UCSD-AML1 (cell line): ENCODE measurements at regions not wholly inside any gene's neighbourhood (a gene's known extent, or its start where the extent isn't known, plus 50 kb on each side); places are given as distances from the start of the nearest gene placed in this dataset.

Experiments
- DNase-seq: peaks from one replicate; lab custom pipeline; 2025; ENCODE audit not compliant: unreplicated experiment; lab: John Stamatoyannopoulos, UW

DNA sequence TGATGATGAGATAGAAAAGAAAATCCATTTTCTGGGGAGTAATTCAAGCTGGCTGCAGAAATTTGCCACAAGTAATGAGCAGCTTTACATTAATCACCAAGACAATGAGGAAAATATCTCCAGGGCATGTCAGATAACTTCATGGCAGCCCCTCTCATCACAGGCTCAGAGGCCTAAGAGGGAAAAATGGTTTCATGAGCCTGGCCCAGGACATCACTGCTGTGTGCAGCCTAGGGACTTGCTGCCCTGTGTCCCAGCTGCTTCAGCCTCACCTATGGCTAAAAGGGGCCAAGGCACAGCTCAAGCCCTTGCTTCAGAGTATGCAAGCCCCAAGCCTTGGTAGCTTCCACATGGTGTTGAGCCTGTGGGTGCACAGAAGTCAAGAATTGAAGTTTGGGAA lies 161.7 kb downstream of the OPA1 start:
- DNase-seq = no peak

DNA sequence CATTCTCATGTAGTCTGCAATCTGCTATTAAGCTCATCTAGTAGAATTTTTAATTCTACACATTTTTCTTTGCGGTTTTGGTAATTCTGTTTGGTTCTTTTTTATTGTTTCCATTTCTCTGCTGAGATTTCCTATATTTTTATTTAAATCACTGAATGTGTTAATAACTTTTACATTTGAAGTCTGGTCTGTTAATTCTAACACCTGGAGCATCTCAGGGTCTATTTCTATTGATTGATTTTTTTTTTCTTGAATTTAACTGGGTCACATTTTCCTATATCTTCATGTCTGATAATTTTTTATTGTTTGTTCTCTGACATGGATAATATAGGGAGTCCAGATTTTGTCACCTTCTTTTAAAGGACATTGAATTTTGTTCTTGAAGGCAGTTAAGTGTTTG lies 163.5 kb downstream of the OPA1 start:
- no peak for DNase-seq

DNA sequence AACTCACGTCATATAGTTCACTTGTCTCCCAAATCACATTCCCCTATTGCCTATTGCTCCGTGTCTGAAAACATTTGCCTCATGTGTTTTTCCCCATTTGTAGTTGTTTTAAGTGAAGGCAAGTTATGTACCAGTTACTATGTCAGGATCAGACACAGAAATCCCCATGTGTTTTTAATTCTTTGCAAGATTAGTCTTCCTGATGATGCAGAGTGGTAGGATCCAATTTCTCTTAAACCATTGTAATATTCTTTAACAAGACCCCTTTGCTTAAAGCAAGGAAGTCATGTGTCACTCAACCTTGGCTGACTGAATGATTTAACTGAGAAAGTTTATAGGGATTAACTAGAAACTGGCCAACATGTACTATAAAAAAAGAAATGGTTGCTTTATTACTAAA lies 164.4 kb downstream of the OPA1 start:
- DNase-seq = no peak

DNA sequence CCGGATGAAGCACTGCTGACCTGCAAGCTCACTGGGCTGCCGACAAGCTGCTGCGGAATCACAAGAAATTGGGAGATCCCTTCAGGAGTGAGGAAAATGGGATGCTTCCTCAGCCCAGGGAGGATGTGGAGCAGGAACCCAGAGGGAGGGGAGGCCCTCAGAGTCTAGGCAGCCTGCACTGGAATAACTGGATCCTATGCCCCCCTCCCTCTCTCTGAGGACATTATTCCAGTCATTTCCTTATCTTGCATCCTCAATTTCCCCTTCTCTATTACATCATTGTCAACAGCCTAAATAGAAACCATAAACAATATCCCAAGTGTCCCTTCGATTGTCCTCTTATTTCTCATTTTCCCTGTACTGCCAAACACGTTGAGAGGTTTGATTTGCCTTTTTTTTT lies 169.0 kb downstream of the OPA1 start:
- DNase-seq = no peak

DNA sequence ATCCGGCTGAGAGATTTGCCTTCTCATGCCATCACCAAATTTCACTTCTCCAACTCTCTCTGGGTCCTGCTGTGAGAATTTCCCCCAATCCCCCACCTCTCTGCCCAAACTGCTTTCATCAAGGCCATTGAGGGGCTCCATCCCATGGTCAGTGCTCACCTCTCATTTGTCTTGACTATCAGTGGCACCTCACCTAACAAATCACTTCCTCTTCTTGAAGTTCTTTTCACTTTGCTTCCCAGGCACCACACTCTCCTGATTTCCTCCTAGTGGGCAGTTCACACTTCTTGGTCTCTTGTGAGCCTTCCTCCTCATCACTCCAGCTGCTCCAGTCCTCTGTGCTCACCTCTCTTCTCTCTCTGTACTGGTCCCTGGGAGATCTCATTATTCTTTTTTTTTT lies 169.6 kb downstream of the OPA1 start:
- no peak for DNase-seq

DNA sequence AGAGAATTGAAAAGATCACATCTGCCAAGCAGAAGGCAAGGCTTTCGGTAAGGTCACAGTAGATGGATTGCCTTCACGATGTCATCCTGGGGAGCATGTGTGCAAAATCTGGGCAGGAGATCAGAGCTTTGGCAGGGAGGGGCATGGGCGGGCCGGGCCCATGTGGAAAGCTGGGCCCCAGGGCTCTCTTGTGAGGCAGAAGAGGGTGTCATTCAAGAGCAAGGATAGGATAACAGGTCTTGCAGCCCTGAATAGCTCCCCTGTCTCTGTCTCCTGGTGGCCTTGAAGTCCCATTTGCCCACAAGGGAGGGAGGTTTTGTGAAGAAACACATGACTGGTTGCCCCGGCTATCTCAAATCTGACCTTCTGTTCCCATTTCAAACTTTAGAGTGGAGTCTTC lies 172.0 kb downstream of the OPA1 start:
- no peak for DNase-seq

DNA sequence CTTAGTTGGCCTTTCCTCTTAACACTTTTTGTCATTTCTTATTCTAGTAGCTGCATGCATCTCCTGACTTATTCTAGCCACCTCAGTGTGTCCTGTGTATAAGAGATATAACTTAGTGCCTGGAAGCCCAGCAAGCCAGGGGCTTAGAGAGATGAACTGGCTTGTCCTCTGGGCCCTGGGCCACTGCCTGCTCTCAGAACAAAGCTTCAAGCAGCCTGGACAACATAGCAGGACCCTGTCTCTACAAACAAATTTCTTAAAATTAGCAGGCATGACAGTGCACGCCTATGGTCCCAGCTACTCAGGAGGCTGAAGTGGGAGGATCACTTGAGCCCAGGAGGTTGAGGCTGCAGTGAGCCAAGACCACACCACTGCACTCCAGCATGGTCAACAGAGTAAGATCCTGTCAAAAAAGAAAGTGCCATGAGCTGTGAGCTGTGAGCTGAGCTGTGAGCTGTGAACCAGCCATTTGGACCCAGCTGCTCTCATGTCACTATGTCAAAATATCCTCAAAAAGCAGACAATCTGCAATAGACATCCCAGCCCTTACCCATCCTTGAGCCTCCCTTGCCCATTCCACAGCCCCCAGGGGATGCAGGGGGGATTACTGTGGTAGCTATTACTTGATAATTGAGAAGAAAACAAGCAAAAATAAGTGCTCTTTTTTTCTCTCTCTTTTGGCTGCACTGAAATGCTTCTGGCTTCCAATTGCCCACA lies 174.5 kb downstream of the OPA1 start:
- no peak for DNase-seq

DNA sequence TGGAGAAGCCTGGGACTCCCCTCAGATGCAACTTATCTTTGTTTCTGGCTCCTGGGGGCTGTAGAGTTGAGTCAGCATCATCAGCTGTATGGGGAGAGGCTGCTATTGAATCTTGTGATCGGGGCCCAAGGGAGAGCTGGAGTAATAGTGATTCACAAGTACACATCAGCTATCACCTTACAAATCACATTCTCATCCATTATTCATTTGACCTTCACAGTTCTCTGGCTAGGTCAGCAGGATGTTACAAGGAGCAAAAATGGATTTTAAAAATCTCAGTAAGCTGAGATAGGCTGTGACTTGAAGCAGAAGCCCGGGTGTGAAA lies 175.0 kb downstream of the OPA1 start:
- no peak for DNase-seq

DNA sequence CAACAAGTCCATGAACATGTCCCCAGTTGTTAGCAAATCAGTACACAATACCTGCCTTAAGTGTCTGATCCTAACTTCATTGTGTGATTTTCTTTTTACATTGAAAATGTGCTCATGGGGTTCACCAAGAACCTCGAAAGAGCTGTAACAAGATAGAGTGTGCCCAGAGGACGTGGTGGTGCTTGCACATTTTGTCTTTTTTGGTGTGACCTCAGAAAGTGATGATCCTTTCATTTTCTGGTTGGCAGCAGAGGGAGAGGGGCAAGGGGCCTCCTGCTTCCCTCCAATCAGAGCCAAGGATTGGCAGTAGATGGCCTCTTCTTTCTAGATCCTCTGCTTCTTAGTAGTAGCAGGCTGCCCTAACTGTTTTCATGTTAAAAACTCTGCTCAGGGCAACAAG lies 176.4 kb downstream of the OPA1 start:
- DNase-seq = no peak

DNA sequence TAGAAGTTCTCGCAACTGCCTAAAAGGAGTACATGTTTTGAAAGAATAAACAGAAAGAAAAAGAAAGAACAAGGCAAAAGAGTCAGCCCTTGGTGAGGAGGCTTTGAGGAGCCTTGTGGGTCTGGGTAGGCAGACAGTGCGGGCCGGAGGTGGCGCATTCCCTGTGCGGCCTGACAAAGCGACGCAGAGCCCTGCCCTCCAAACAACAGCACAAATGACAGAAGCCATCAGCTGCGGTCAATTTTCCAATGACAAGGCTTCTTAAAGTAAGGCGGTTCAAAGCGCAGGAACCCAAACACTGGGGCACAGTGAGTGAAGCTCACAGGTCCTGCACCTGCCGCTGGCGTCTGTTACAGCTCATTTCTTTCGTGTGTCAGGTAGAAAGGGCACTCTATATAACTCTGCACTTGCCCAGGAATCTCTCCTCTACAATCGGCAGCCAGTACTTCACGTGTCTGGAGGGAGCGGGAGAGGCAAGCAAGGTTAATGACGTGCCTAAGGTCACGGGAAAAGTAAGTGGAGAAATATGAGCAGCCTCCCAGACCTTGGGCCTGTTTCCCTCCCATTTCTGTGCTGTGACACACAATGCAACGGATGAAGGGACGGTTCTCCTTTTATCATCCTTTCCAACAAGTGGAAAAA lies 178.1 kb downstream of the OPA1 start:
- DNase-seq = no peak

DNA sequence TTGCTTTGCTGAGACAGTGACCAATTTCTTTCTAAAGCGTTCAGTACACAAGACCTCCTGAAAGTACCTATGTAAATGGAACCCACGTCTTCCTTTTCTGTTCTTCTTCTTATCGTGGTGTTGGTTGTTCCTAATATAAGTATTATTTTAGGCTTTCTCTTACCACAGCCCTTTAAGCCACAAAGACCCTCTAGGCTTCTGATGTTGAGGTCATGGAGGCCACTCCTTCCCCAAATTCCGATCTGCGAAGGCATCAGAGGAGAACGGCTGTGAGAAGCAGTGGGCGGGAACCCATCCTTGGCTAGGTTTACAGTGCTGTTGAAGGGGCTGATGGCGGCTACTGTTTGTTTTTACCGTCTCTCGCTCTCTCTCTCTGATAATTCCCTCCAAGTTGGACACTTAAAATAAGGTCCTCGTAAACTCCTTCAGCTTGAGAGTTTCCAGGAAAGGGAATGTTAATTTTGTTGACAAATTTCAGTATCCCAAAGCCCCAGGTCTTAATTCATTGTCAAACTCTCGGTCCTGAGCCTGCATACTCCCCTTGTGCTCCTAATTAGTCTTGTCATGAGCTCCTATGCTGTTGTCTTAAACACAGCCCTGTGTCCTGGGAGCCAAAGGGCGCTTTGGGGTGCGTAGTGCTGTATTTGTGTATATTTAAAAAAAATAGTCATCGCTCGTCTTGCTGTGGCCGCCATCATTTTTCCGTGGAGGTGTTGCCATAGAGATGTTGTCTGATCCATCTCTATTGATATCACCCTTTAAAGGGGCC lies 178.8 kb downstream of the OPA1 start:
- DNase-seq = no peak

DNA sequence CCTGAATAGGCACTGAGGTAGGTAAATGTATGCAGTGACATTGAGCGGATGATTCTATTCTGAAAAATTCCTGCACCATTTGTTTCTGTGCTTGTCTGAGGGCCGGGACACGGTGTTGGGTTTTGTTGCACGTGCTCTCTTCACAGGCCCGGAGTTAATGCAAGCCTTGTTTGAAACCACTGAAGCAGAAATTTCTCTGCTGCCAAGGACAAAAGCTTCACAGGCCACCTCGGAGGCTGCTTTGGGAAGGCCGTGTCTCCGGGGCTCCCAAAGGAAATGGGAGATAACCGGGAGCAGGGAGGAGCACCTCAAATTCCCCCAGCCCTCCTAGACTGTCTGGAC lies 179.4 kb downstream of the OPA1 start:
- DNase-seq = no peak

DNA sequence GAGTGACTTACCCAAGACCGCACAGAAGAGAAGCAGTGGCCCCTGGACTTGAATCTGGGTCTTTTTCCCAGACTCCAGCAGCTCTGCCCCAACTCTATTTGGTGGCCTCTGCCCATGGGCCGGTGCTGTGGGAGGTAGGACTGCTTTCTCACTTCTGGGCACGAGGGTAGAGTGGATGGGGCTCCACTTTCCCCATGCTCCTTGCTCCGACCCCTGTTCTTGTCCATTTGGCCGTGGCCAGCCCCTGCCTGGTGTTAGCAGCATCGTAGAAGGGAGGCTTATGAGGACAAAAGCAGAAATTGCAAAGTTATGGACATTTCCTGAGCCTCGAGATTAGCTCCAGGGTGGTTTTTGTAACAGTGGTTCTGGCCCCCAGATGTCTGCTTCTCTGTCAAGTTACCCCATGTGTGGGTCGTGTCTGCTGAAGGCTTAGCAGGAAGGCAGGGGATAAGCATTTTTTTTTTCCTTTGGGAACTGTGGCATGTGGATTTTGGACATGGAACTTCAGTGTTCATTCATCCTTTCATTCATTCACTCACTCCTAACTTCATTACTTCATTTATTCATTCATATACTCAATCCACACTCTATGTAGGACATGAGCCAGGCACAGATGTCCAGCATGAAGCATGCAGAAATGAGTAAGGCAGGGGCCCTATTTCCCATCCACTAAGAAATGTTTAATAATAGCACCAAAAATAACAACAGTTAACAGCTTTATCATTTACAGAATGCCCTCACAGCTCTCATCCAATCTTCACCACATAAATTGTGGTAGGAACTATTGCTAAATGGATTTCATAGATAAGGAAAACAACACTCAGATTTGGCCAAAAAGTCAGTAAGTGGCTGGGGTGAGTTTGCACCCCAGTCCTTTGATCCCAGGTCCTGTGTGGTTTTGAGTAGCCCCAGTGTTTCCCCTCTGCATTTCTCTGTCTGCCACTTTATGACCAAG lies 180.5 kb downstream of the OPA1 start:
- no peak for DNase-seq

DNA sequence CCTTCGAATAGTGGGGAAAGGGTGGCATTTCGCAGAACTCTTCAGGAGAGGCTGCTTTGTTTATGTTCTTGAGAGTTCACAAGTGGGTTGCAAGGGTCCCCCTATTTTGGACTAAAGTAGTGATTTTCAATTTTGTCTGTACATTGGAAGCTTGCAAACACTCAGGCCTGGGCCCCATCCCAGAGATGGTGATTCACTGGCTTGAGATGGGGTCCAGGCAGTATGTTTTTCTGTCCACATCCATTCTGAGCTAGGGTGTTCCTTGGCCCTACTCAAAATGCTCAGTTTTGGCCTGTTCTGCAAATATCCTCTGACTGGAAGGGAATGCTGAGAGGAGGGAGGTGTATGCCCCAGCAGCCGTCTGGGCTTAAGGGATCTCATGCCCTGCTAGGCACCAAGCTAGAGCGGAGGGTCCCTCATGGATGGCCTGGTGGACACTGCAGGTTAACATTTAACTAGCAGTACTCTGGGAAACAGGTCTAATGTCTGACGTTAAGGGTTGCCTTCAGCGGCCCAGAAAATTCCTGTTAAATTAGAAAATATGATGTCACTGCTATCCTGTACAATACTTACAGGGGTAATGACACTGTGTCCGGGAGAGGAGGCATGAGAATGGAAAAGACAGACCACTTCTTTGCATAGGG lies 181.4 kb downstream of the OPA1 start:
- DNase-seq = no peak

DNA sequence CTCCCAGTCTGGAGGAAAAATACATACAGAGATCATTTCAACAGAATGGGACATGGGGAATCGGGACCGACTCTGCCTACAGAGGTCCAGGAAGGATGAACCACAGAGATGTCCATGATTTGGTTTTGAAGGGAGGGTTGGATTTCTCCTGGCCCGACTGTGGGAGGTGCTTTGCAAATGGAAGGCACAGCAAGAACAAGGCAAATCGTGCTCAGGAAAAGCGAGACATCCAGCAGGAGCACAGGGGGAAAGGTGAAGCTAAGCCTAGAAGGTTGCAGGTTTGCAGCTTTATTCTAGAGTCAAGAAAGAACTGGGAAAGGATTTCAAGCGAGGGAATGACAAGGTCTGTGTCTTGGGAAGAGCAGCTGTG lies 181.9 kb downstream of the OPA1 start:
- no peak for DNase-seq

DNA sequence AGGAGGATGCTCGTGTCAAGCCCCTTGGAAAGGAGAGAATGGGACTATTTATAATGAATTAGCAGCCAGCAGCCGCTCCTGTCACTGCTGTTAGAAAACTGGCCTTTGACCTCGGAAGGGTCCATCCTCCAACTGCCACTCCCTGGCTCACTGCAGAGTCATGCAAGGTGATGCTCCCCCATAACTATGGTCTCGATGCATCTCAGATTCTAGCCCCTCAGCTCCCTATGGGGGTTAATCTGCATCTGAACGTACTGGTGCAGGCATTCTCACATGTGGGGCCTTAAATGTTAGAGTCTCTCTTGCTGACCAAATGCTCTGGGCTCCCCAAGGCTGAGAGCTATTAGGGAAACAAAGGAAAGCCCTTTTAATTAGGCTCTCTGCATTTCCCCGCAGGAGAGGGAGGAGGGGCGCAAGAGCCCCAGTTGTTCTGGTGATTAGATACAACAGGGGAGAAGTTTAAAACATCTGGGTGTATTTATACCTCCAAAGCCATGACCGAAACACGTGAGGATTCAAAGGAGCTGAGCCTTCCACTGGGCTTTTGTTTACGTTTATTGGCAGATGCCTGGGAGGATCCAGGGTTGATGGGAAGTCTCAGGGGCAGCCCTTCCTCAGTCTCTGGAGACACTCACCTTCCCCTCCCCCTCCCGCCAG lies 182.5 kb downstream of the OPA1 start:
- no peak for DNase-seq

DNA sequence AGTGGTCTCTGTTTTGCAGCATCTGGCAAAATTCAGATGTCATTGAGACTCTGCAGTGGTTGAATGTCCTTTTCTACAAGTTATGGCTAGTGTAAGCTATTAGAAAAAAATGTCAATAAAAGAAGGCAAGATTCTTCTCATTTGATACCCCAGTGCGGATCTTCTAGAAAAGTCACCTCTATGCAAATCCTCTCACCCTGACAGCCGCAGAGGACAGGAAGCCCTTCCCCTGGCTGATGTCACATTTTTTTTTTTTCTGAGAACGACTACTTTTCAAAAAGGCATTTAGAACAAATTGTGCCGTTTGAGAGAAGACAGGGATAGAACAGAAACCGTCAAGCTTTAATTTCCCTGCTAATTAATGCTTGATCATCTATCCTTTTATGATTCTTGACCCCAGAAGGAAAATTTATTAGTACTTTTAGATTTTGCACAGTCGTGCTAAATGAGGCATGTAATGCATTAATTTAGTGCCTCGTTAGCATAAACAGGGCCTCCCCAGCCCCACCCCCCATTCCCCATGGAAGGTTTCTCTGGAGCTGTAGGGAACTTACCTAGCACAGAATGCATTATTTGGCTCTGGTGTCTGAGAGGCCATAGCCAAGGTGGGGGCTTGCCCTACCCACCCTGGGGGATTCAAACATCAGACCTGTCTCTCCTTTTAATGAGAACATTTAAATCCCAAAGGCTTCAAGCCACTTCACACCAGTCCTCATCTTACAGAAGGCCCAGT lies 183.8 kb downstream of the OPA1 start:
- DNase-seq = no peak

DNA sequence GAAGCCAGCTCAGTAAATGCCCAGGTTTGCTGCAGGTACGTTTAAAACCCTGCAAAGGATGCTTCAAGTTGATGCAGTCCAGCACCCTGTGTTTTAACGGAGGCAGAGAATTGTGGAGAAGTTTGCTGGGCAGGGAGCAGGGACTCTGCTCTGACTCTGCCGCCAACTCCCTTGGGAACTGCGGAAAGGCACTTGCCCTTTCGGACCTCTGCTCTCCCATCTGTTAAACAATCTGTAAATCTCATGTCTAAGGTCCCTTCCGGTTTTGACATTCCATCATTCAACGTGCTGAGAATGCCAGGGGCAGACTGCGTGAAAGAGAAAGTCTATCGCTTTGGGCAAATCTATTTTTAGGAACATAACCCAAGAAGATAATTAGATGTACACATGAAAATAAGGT lies 184.5 kb downstream of the OPA1 start:
- no peak for DNase-seq

DNA sequence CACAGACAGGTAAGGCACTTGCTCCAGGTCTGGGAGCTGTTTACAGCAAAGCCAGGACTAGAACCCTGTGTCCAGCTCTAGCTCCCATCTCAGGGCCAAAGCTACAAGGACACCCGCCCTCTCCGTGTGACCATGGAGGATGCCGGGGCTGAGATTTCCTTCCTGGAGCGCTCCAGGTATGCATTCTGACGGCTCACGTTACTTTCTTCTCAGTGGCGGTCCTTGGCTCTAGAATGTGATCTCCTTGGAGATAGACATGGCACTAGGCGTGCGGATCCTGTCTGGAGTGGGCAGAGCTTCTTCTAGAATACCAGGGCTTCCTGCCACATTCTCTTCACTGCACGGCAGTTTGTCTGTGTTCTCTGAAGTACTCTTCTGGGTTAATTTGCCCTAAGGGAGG lies 185.7 kb downstream of the OPA1 start:
- DNase-seq = no peak

DNA sequence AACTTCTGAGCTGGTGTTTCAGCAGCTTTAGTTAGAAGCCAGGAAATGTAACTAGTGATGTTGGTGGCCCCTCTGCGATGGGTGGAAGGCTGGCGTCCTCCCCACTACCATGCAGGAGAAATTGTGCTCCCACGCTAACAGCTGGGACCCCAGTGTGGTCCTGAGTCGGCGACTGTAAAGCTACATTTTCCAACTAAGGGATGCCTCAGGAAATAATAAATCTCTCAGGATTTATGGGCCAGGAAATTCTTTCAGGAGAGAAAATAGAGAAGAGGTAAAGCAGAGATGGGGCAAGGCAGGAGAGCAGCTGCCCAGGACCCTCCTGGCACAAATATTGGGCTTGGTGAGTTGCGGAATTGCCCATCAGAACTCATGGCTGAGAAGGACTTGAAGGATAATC lies 186.9 kb downstream of the OPA1 start:
- no peak for DNase-seq
